ENCODE measurements at regions not wholly inside any gene's neighbourhood (a gene's known extent, or its start where the extent isn't known, plus 50 kb on each side); places are given as distances from the start of the nearest gene placed in this dataset.
"Not testable (repeated sequence)": the region's sequence is repeated elsewhere in the genome, so short reads cannot be mapped to it uniquely, and the experiment has no call there.

GRCh38 chr9:129545876-129546275 lies 75.0 kb downstream of the C9orf50 start:
- not testable (repeated sequence) for DNase-seq

- peak; percentile 69 for DNase-seq
Observed at GRCh38 chr9:129544761-129545160, 76.1 kb downstream of the C9orf50 start.

GRCh38 chr9:129542741-129543140 lies 78.2 kb downstream of the C9orf50 start:
- DNase-seq: no peak

- no peak for DNase-seq
Observed at GRCh38 chr9:129541270-129541669, 79.6 kb downstream of the C9orf50 start.

- no peak for DNase-seq
Observed at GRCh38 chr9:129539446-129539845, 81.5 kb downstream of the C9orf50 start.

GRCh38 chr9:129531860-129532402 lies 89.0 kb downstream of the C9orf50 start:
- not testable (repeated sequence) for DNase-seq

GRCh38 chr9:129527955-129528354 lies 92.9 kb downstream of the C9orf50 start:
- not testable (repeated sequence) for DNase-seq

- no peak for DNase-seq
Observed at GRCh38 chr9:129525656-129526196, 95.2 kb downstream of the C9orf50 start.

GRCh38 chr9:129524582-129525270 lies 96.2 kb downstream of the C9orf50 start:
- DNase-seq: no peak

GRCh38 chr9:129523943-129524581 lies 96.8 kb downstream of the C9orf50 start:
- no peak for DNase-seq

- no peak for DNase-seq
Observed at GRCh38 chr9:129522351-129522750, 98.5 kb downstream of the C9orf50 start.

- DNase-seq: no peak
Observed at GRCh38 chr9:129520082-129520481, 100.8 kb downstream of the C9orf50 start.

- DNase-seq: no peak
Observed at GRCh38 chr9:129518074-129518473, 102.8 kb downstream of the C9orf50 start.

- no peak for DNase-seq
Observed at GRCh38 chr9:129517006-129517405, 103.9 kb downstream of the C9orf50 start.

GRCh38 chr9:129514891-129515290 lies 106.0 kb downstream of the C9orf50 start:
- DNase-seq: no peak

GRCh38 chr9:129514497-129514867 lies 106.4 kb downstream of the C9orf50 start:
- no peak for DNase-seq

- no peak for DNase-seq
Observed at GRCh38 chr9:129513856-129514496, 106.9 kb downstream of the C9orf50 start.

GRCh38 chr9:129513282-129513681 lies 107.6 kb downstream of the C9orf50 start:
- DNase-seq: no peak

GRCh38 chr9:129511285-129511900 lies 109.5 kb downstream of the C9orf50 start:
- no peak for DNase-seq

GRCh38 chr9:129509533-129509928 lies 111.4 kb downstream of the C9orf50 start:
- peak; percentile 85 for DNase-seq

- DNase-seq: no peak
Observed at GRCh38 chr9:129507805-129508204, 113.1 kb downstream of the C9orf50 start.

- peak; percentile 38 for DNase-seq
Observed at GRCh38 chr9:129506892-129507291, 114.0 kb downstream of the C9orf50 start.

- DNase-seq: no peak
Observed at GRCh38 chr9:129506041-129506440, 114.9 kb downstream of the C9orf50 start.
